ENCODE measurements at regions not wholly inside any gene's neighbourhood (a gene's known extent, or its start where the extent isn't known, plus 50 kb on each side); places are given as distances from the start of the nearest gene placed in this dataset.

- no peak for ATAC-seq (replicated peaks in 1 of 4)
- Mint-ChIP-seq H3K4me1 (no peaks in the 10 kb centered on the region), H3K36me3 (no peaks in the 10 kb centered on the region), H3K27ac (no peak overlapping the region), H3K9me3 (peaks cover 2 to 4% (median 3%) of the 10 kb centered on the region in 3 donors), H3K4me3 (no peak overlapping the region), H3K27me3 (no peaks in the 10 kb centered on the region)
- Histone ChIP-seq H3K4me3 (ENCODE audit: control insufficient read depth in 1 of 2, extremely low read depth in 1 of 2, low read length in 1 of 2) (no peak overlapping the region), H3K4me1 (ENCODE audit: control insufficient read depth in 1 of 2, extremely low read depth in 1 of 2, insufficient read depth in 2 of 2, low read length in 2 of 2) (no peaks in the 10 kb centered on the region), H3K27me3 (replicated peaks in 1 of 2; ENCODE audit: control insufficient read depth in 2 of 2, extremely low read depth in 1 of 2, insufficient read depth in 2 of 2, low read length in 1 of 2) (no peaks in the 10 kb centered on the region), H3K27ac (ENCODE audit: low read length) (no peak overlapping the region), H3K9me3 (no peaks in the 10 kb centered on the region), H3K36me3 (ENCODE audit: control insufficient read depth in 2 of 2, extremely low read depth in 1 of 2, insufficient read depth in 1 of 2, low read length in 1 of 2) (no peaks in the 10 kb centered on the region)
- no CpG with 5 or more reads among the region's 4 CpGs for WGBS (ENCODE audit: insufficient coverage)
- POLR2A ChIA-PET: no interaction called here
- DNase-seq: no peak
- CTCF ChIA-PET: no interaction called here
Observed at GRCh38 chr7:153835103-153835502, 217.1 kb upstream of the DPP6 start.

GRCh38 chr7:153835712-153836265 is 216.4 kb upstream of the DPP6 start:
- WGBS (ENCODE audit: insufficient coverage): 53% methylated on average over 3 of the region's 7 CpGs
- Histone ChIP-seq H3K27ac (ENCODE audit: low read length) (no peak overlapping the region), H3K36me3 (ENCODE audit: control insufficient read depth in 2 of 2, extremely low read depth in 1 of 2, insufficient read depth in 1 of 2, low read length in 1 of 2) (no peaks in the 10 kb centered on the region), H3K4me1 (ENCODE audit: control insufficient read depth in 1 of 2, extremely low read depth in 1 of 2, insufficient read depth in 2 of 2, low read length in 2 of 2) (no peaks in the 10 kb centered on the region), H3K9me3 (no peaks in the 10 kb centered on the region), H3K27me3 (replicated peaks in 1 of 2; ENCODE audit: control insufficient read depth in 2 of 2, extremely low read depth in 1 of 2, insufficient read depth in 2 of 2, low read length in 1 of 2) (no peaks in the 10 kb centered on the region), H3K4me3 (ENCODE audit: control insufficient read depth in 1 of 2, extremely low read depth in 1 of 2, low read length in 1 of 2) (no peak overlapping the region)
- Mint-ChIP-seq H3K4me3 (no peak overlapping the region), H3K27ac (no peak overlapping the region), H3K9me3 (peaks cover 0 to 3% (median 2%) of the 10 kb centered on the region in 3 donors), H3K36me3 (no peaks in the 10 kb centered on the region), H3K27me3 (no peaks in the 10 kb centered on the region), H3K4me1 (no peaks in the 10 kb centered on the region)
- ATAC-seq (replicated peaks in 1 of 4) (no peak), DNase-seq (no peak)
- POLR2A ChIA-PET: no interaction called here
- CTCF ChIA-PET: no interaction called here

- Histone ChIP-seq H3K36me3 (ENCODE audit: control insufficient read depth in 2 of 2, extremely low read depth in 1 of 2, insufficient read depth in 1 of 2, low read length in 1 of 2) (no peaks in the 10 kb centered on the region), H3K27me3 (replicated peaks in 1 of 2; ENCODE audit: control insufficient read depth in 2 of 2, extremely low read depth in 1 of 2, insufficient read depth in 2 of 2, low read length in 1 of 2) (no peaks in the 10 kb centered on the region), H3K9me3 (no peaks in the 10 kb centered on the region), H3K4me3 (ENCODE audit: control insufficient read depth in 1 of 2, extremely low read depth in 1 of 2, low read length in 1 of 2) (no peak overlapping the region), H3K27ac (ENCODE audit: low read length) (no peak overlapping the region), H3K4me1 (ENCODE audit: control insufficient read depth in 1 of 2, extremely low read depth in 1 of 2, insufficient read depth in 2 of 2, low read length in 2 of 2) (no peaks in the 10 kb centered on the region)
- H3K4me1 Mint-ChIP-seq: no peaks in the 10 kb centered on the region
- H3K27me3 Mint-ChIP-seq: no peaks in the 10 kb centered on the region
- 82% methylated on average over 2 of the region's 4 CpGs for WGBS (ENCODE audit: insufficient coverage)
- H3K27ac Mint-ChIP-seq: no peak overlapping the region
- no peak for ATAC-seq (replicated peaks in 1 of 4)
- H3K36me3 Mint-ChIP-seq: no peaks in the 10 kb centered on the region
- H3K4me3 Mint-ChIP-seq: no peak overlapping the region
- ChIA-PET POLR2A (no interaction called here), CTCF (no interaction called here)
- DNase-seq: no peak
- peaks cover 7 to 8% (median 7%) of the 10 kb centered on the region in 3 donors for H3K9me3 Mint-ChIP-seq
Observed at GRCh38 chr7:153838591-153838990, 213.6 kb upstream of the DPP6 start.

- Mint-ChIP-seq H3K9me3 (peaks cover 10 to 13% (median 12%) of the 10 kb centered on the region in 3 donors), H3K27ac (no peak overlapping the region), H3K4me1 (no peaks in the 10 kb centered on the region), H3K27me3 (no peaks in the 10 kb centered on the region), H3K4me3 (no peak overlapping the region), H3K36me3 (no peaks in the 10 kb centered on the region)
- H3K4me1 ChIP-seq (ENCODE audit: control insufficient read depth in 1 of 2, extremely low read depth in 1 of 2, insufficient read depth in 2 of 2, low read length in 2 of 2): no peaks in the 10 kb centered on the region
- H3K27ac ChIP-seq (ENCODE audit: low read length): no peak overlapping the region
- DNase-seq: no peak
- no peaks in the 10 kb centered on the region for H3K27me3 ChIP-seq (replicated peaks in 1 of 2; ENCODE audit: control insufficient read depth in 2 of 2, extremely low read depth in 1 of 2, insufficient read depth in 2 of 2, low read length in 1 of 2)
- no CpG with 5 or more reads among the region's 5 CpGs for WGBS (ENCODE audit: insufficient coverage)
- no peaks in the 10 kb centered on the region for H3K36me3 ChIP-seq (ENCODE audit: control insufficient read depth in 2 of 2, extremely low read depth in 1 of 2, insufficient read depth in 1 of 2, low read length in 1 of 2)
- H3K4me3 ChIP-seq (ENCODE audit: control insufficient read depth in 1 of 2, extremely low read depth in 1 of 2, low read length in 1 of 2): no peak overlapping the region
- ChIA-PET CTCF (no interaction called here), POLR2A (no interaction called here)
- no peaks in the 10 kb centered on the region for H3K9me3 ChIP-seq
- no peak for ATAC-seq (replicated peaks in 1 of 4)
Observed at GRCh38 chr7:153840861-153841260, 211.3 kb upstream of the DPP6 start.

GRCh38 chr7:153847828-153848227 is 204.4 kb upstream of the DPP6 start:
- Mint-ChIP-seq H3K4me3 (no peak overlapping the region), H3K9me3 (peaks cover 10 to 28% (median 26%) of the 10 kb centered on the region in 3 donors)

GRCh38 chr7:153852261-153852660 is 199.9 kb upstream of the DPP6 start:
- ChIA-PET CTCF (no interaction called here), POLR2A (no interaction called here)
- no peaks in the 10 kb centered on the region for H3K9me3 ChIP-seq
- H3K27me3 ChIP-seq (replicated peaks in 1 of 2; ENCODE audit: control insufficient read depth in 2 of 2, extremely low read depth in 1 of 2, insufficient read depth in 2 of 2, low read length in 1 of 2): no peaks in the 10 kb centered on the region
- H3K4me3 Mint-ChIP-seq: no peak overlapping the region
- no peaks in the 10 kb centered on the region for H3K27me3 Mint-ChIP-seq
- H3K36me3 Mint-ChIP-seq: no peaks in the 10 kb centered on the region
- no peak overlapping the region for H3K27ac ChIP-seq (ENCODE audit: low read length)
- H3K9me3 Mint-ChIP-seq: peaks cover 14 to 18% (median 15%) of the 10 kb centered on the region in 3 donors
- ATAC-seq (replicated peaks in 1 of 4) (no peak), DNase-seq (no peak)
- H3K4me1 Mint-ChIP-seq: no peaks in the 10 kb centered on the region
- H3K36me3 ChIP-seq (ENCODE audit: control insufficient read depth in 2 of 2, extremely low read depth in 1 of 2, insufficient read depth in 1 of 2, low read length in 1 of 2): no peaks in the 10 kb centered on the region
- H3K4me3 ChIP-seq (ENCODE audit: control insufficient read depth in 1 of 2, extremely low read depth in 1 of 2, low read length in 1 of 2): no peak overlapping the region
- H3K27ac Mint-ChIP-seq: no peak overlapping the region
- WGBS (ENCODE audit: insufficient coverage): 80% methylated on average over 1 of the region's 4 CpGs
- no peaks in the 10 kb centered on the region for H3K4me1 ChIP-seq (ENCODE audit: control insufficient read depth in 1 of 2, extremely low read depth in 1 of 2, insufficient read depth in 2 of 2, low read length in 2 of 2)

More at GRCh38 chr7:153847828-153848227, 204.4 kb upstream of the DPP6 start:
- ChIA-PET POLR2A (no interaction called here), CTCF (no interaction called here)
- H3K27me3 Mint-ChIP-seq: no peaks in the 10 kb centered on the region
- Histone ChIP-seq H3K4me3 (ENCODE audit: control insufficient read depth in 1 of 2, extremely low read depth in 1 of 2, low read length in 1 of 2) (no peak overlapping the region), H3K4me1 (ENCODE audit: control insufficient read depth in 1 of 2, extremely low read depth in 1 of 2, insufficient read depth in 2 of 2, low read length in 2 of 2) (no peaks in the 10 kb centered on the region), H3K9me3 (no peaks in the 10 kb centered on the region), H3K27ac (ENCODE audit: low read length) (no peak overlapping the region), H3K27me3 (replicated peaks in 1 of 2; ENCODE audit: control insufficient read depth in 2 of 2, extremely low read depth in 1 of 2, insufficient read depth in 2 of 2, low read length in 1 of 2) (no peaks in the 10 kb centered on the region), H3K36me3 (ENCODE audit: control insufficient read depth in 2 of 2, extremely low read depth in 1 of 2, insufficient read depth in 1 of 2, low read length in 1 of 2) (no peaks in the 10 kb centered on the region)
- no peaks in the 10 kb centered on the region for H3K4me1 Mint-ChIP-seq
- H3K27ac Mint-ChIP-seq: no peak overlapping the region
- 73% methylated on average over 6 of the region's 11 CpGs for WGBS (ENCODE audit: insufficient coverage)
- H3K36me3 Mint-ChIP-seq: no peaks in the 10 kb centered on the region
- no peak for ATAC-seq (replicated peaks in 1 of 4)
- no peak for DNase-seq

GRCh38 chr7:153858355-153858754 is 193.8 kb upstream of the DPP6 start:
- no peaks in the 10 kb centered on the region for H3K27me3 Mint-ChIP-seq
- no peaks in the 10 kb centered on the region for H3K4me1 Mint-ChIP-seq

More at GRCh38 chr7:153858355-153858754, 193.8 kb upstream of the DPP6 start:
- ChIA-PET CTCF (no interaction called here), POLR2A (no interaction called here)
- no peaks in the 10 kb centered on the region for H3K36me3 ChIP-seq (ENCODE audit: control insufficient read depth in 2 of 2, extremely low read depth in 1 of 2, insufficient read depth in 1 of 2, low read length in 1 of 2)
- no peaks in the 10 kb centered on the region for H3K9me3 ChIP-seq
- no peaks in the 10 kb centered on the region for H3K27me3 ChIP-seq (replicated peaks in 1 of 2; ENCODE audit: control insufficient read depth in 2 of 2, extremely low read depth in 1 of 2, insufficient read depth in 2 of 2, low read length in 1 of 2)
- H3K4me3 Mint-ChIP-seq: no peak overlapping the region
- H3K36me3 Mint-ChIP-seq: no peaks in the 10 kb centered on the region
- ATAC-seq (replicated peaks in 1 of 4): no peak
- peaks cover 11 to 18% (median 11%) of the 10 kb centered on the region in 3 donors for H3K9me3 Mint-ChIP-seq
- H3K27ac ChIP-seq (ENCODE audit: low read length): no peak overlapping the region
- 75% methylated on average over 3 of the region's 4 CpGs for WGBS (ENCODE audit: insufficient coverage)
- H3K4me3 ChIP-seq (ENCODE audit: control insufficient read depth in 1 of 2, extremely low read depth in 1 of 2, low read length in 1 of 2): no peak overlapping the region
- no peak for DNase-seq
- H3K4me1 ChIP-seq (ENCODE audit: control insufficient read depth in 1 of 2, extremely low read depth in 1 of 2, insufficient read depth in 2 of 2, low read length in 2 of 2): no peaks in the 10 kb centered on the region
- H3K27ac Mint-ChIP-seq: no peak overlapping the region

Data from T-cell (primary cell).